ENCODE measurements at regions not wholly inside any gene's neighbourhood (a gene's known extent, or its start where the extent isn't known, plus 50 kb on each side); places are given as distances from the start of the nearest gene placed in this dataset.

GRCh38 chr9:134220311-134220710 lies 55.9 kb upstream of the RNU6ATAC start:
- no peak for TF ChIP-seq CTCF (IDR thresholded peaks at IDR 0.05; ENCODE audit: insufficient read depth, low read depth, low read length)
- TF ChIP-seq EZH2 (IDR thresholded peaks at IDR 0.05; ENCODE audit: insufficient read depth, low read length): no peak
